ENCODE measurements at regions not wholly inside any gene's neighbourhood (a gene's known extent, or its start where the extent isn't known, plus 50 kb on each side); places are given as distances from the start of the nearest gene placed in this dataset.

DNA sequence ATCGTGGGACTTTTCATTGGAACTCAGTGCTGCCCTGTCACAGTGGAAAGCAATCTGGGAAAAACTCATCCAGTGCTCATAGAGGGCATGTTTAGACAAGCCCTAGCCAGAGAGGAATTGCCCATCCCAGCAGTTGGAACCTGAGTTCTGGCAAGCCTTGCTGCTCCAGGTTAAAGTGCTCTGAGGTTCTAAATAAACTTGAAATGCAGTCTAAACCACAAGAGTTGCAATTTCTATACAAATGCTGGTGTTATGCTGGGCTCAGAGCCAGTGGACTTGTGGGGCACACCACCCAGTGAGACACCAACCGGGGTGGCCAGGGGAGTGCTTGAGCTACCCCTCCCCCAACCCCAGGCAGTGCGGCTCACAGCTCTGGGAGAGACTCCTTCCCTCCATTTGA lies 142.8 kb upstream of the PPP1R2C start:
- H4K20me1 ChIP-seq (ENCODE audit: insufficient read depth, low read length, poor library complexity, severe bottlenecking) = no peaks in the 10 kb centered on the region
- no peaks in the 10 kb centered on the region for H3K27me3 ChIP-seq (ENCODE audit: insufficient read depth, low read length, poor library complexity, severe bottlenecking)
- TF ChIP-seq EZH2phosphoT487 (IDR thresholded peaks at IDR 0.05; ENCODE audit: borderline replicate concordance) = no peak
- TF ChIP-seq, protein P1, sequence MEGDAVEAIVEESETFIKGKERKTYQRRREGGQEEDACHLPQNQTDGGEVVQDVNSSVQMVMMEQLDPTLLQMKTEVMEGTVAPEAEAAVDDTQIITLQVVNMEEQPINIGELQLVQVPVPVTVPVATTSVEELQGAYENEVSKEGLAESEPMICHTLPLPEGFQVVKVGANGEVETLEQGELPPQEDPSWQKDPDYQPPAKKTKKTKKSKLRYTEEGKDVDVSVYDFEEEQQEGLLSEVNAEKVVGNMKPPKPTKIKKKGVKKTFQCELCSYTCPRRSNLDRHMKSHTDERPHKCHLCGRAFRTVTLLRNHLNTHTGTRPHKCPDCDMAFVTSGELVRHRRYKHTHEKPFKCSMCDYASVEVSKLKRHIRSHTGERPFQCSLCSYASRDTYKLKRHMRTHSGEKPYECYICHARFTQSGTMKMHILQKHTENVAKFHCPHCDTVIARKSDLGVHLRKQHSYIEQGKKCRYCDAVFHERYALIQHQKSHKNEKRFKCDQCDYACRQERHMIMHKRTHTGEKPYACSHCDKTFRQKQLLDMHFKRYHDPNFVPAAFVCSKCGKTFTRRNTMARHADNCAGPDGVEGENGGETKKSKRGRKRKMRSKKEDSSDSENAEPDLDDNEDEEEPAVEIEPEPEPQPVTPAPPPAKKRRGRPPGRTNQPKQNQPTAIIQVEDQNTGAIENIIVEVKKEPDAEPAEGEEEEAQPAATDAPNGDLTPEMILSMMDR (conservative IDR thresholded peaks at IDR 0.05; ENCODE audit: low read length) = no peak

GRCh38 chrX:42930071-42930470 lies 152.1 kb upstream of the PPP1R2C start:
- Histone ChIP-seq H3K9me3 (ENCODE audit: insufficient read depth, low read depth, low read length) (no peaks in the 10 kb centered on the region), H3K4me2 (ENCODE audit: low read depth, low read length, poor library complexity, severe bottlenecking) (no peak overlapping the region), H2AFZ (ENCODE audit: low read length) (no peak overlapping the region), H3K79me2 (ENCODE audit: insufficient read depth, low read length) (no peaks in the 10 kb centered on the region), H3K9me2 (replicated peaks; ENCODE audit: low read depth, low read length) (no peaks in the 10 kb centered on the region), H4K20me1 (ENCODE audit: insufficient read depth, low read length, poor library complexity, severe bottlenecking) (no peaks in the 10 kb centered on the region), H3K9ac (ENCODE audit: low read depth, low read length, poor library complexity, severe bottlenecking) (no peak overlapping the region), H3K4me3 (ENCODE audit: low read length, poor library complexity, severe bottlenecking) (no peak overlapping the region), H3F3A (ENCODE audit: low read depth) (no peaks in the 10 kb centered on the region), H3K36me3 (ENCODE audit: insufficient read depth, low read length) (no peaks in the 10 kb centered on the region), H3K27me3 (ENCODE audit: insufficient read depth, low read length, poor library complexity, severe bottlenecking) (no peaks in the 10 kb centered on the region), H3K4me1 (ENCODE audit: insufficient read depth, low read length, poor library complexity, severe bottlenecking) (peaks cover 22% of the 10 kb centered on the region)
- TF ChIP-seq, protein P1 (conservative IDR thresholded peaks at IDR 0.05; ENCODE audit: low read length) = no peak
- TF ChIP-seq EZH2phosphoT487 (IDR thresholded peaks at IDR 0.05; ENCODE audit: borderline replicate concordance) = no peak

More for the DNA sequence above, 142.8 kb upstream of the PPP1R2C start:
- Histone ChIP-seq H3K4me2 (ENCODE audit: low read depth, low read length, poor library complexity, severe bottlenecking) (no peak overlapping the region), H3K9me3 (ENCODE audit: insufficient read depth, low read depth, low read length) (no peaks in the 10 kb centered on the region), H3K4me1 (ENCODE audit: insufficient read depth, low read length, poor library complexity, severe bottlenecking) (no peaks in the 10 kb centered on the region), H3K9me2 (replicated peaks; ENCODE audit: low read depth, low read length) (no peaks in the 10 kb centered on the region), H3K36me3 (ENCODE audit: insufficient read depth, low read length) (no peaks in the 10 kb centered on the region), H3K79me2 (ENCODE audit: insufficient read depth, low read length) (no peaks in the 10 kb centered on the region), H2AFZ (ENCODE audit: low read length) (no peak overlapping the region), H3K4me3 (ENCODE audit: low read length, poor library complexity, severe bottlenecking) (no peak overlapping the region), H3K9ac (ENCODE audit: low read depth, low read length, poor library complexity, severe bottlenecking) (no peak overlapping the region), H3F3A (ENCODE audit: low read depth) (no peaks in the 10 kb centered on the region)

DNA sequence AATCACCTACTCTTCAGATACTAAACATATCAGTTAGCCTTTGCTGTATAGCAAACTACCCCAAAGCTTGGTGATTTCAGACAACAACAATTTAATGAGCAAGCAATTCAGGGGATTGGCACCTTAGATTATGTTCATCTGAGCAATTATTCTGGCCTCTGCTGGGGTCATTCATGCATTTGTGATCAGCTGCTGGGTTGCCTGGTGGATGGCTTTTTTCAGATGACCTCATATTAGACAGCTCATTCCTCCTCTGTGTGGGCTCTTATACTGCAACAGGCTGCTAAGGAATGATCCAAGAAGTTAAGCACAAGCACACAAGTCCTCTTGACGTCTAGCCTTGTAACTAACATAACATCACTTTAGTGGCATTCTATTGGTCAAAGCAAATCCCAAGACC lies 153.0 kb upstream of the PPP1R2C start:
- TF ChIP-seq EZH2phosphoT487 (IDR thresholded peaks at IDR 0.05; ENCODE audit: borderline replicate concordance) = no peak
- TF ChIP-seq, protein P1 (conservative IDR thresholded peaks at IDR 0.05; ENCODE audit: low read length) = no peak
- Histone ChIP-seq H3K27me3 (ENCODE audit: insufficient read depth, low read length, poor library complexity, severe bottlenecking) (no peaks in the 10 kb centered on the region), H3K4me3 (ENCODE audit: low read length, poor library complexity, severe bottlenecking) (no peak overlapping the region), H3K9me2 (replicated peaks; ENCODE audit: low read depth, low read length) (no peaks in the 10 kb centered on the region), H4K20me1 (ENCODE audit: insufficient read depth, low read length, poor library complexity, severe bottlenecking) (no peaks in the 10 kb centered on the region), H3K4me1 (ENCODE audit: insufficient read depth, low read length, poor library complexity, severe bottlenecking) (peaks cover 26% of the 10 kb centered on the region), H3F3A (ENCODE audit: low read depth) (no peaks in the 10 kb centered on the region), H2AFZ (ENCODE audit: low read length) (no peak overlapping the region), H3K4me2 (ENCODE audit: low read depth, low read length, poor library complexity, severe bottlenecking) (no peak overlapping the region), H3K36me3 (ENCODE audit: insufficient read depth, low read length) (no peaks in the 10 kb centered on the region), H3K79me2 (ENCODE audit: insufficient read depth, low read length) (no peaks in the 10 kb centered on the region), H3K9me3 (ENCODE audit: insufficient read depth, low read depth, low read length) (no peaks in the 10 kb centered on the region), H3K9ac (ENCODE audit: low read depth, low read length, poor library complexity, severe bottlenecking) (no peak overlapping the region)
